ENCODE measurements at regions not wholly inside any gene's neighbourhood (a gene's known extent, or its start where the extent isn't known, plus 50 kb on each side); places are given as distances from the start of the nearest gene placed in this dataset.

GRCh38 chr2:234577191-234577590, 80.3 kb upstream of the ARL4C start:
- no peak for DNase-seq (ENCODE audit: extremely low spot score)
- ChIA-PET POLR2A (no interaction called here), CTCF (no interaction called here)
- TF ChIP-seq CTCF (IDR thresholded peaks at IDR 0.05; ENCODE audit: control extremely low read depth, extremely low read depth, low read depth, missing control alignments), result no peak

GRCh38 chr2:234571620-234572407, 74.9 kb upstream of the ARL4C start:
- CTCF ChIA-PET, result no interaction called here
- DNase-seq (ENCODE audit: extremely low spot score), result no peak
- no peak for TF ChIP-seq CTCF (IDR thresholded peaks at IDR 0.05; ENCODE audit: control extremely low read depth, extremely low read depth, low read depth, missing control alignments)
- POLR2A ChIA-PET, result no interaction called here

GRCh38 chr2:234570476-234570875, 73.6 kb upstream of the ARL4C start:
- CTCF ChIA-PET, result interaction anchor here (1.6 kb wide), 1 partner anchor 25 kb away, joined by 5 read pairs; no protein-coding TSS in a partner anchor
- no peak for TF ChIP-seq CTCF (IDR thresholded peaks at IDR 0.05; ENCODE audit: control extremely low read depth, extremely low read depth, low read depth, missing control alignments)
- DNase-seq (ENCODE audit: extremely low spot score), result no peak
- POLR2A ChIA-PET, result no interaction called here

GRCh38 chr2:234569776-234570430, 73.0 kb upstream of the ARL4C start:
- ChIA-PET CTCF (interaction anchor here (1.6 kb wide), 1 partner anchor 25 kb away, joined by 5 read pairs; no protein-coding TSS in a partner anchor), POLR2A (no interaction called here)
- DNase-seq (ENCODE audit: extremely low spot score), result no peak
- no peak for TF ChIP-seq CTCF (IDR thresholded peaks at IDR 0.05; ENCODE audit: control extremely low read depth, extremely low read depth, low read depth, missing control alignments)

GRCh38 chr2:234566622-234567021, 69.7 kb upstream of the ARL4C start:
- DNase-seq (ENCODE audit: extremely low spot score), result no peak
- no peak for TF ChIP-seq CTCF (IDR thresholded peaks at IDR 0.05; ENCODE audit: control extremely low read depth, extremely low read depth, low read depth, missing control alignments)
- ChIA-PET POLR2A (no interaction called here), CTCF (interaction anchor here (1.2 kb wide), 1 partner anchor 21 kb away, joined by 4 read pairs; no protein-coding TSS in a partner anchor)

- TF ChIP-seq CTCF (IDR thresholded peaks at IDR 0.05; ENCODE audit: control extremely low read depth, extremely low read depth, low read depth, missing control alignments), result no peak
- POLR2A ChIA-PET, result no interaction called here
- DNase-seq (ENCODE audit: extremely low spot score), result no peak
- CTCF ChIA-PET, result interaction anchor here (1.2 kb wide), 1 partner anchor 21 kb away, joined by 4 read pairs; no protein-coding TSS in a partner anchor
Measured at GRCh38 chr2:234565842-234566619, 69.2 kb upstream of the ARL4C start.

All from GM10248 (cell line).